HG03135 (cell line): ENCODE measurements at regions not wholly inside any gene's neighbourhood (a gene's known extent, or its start where the extent isn't known, plus 50 kb on each side); places are given as distances from the start of the nearest gene placed in this dataset.
"Not testable (repeated sequence)": the region's sequence is repeated elsewhere in the genome, so short reads cannot be mapped to it uniquely, and the experiment has no call there.

Source experiments
- ATAC-seq: cut with Tn5 transposase; IDR thresholded peaks from one replicate; pipeline ENCODE4 v1.9.1; 2021; ENCODE audit warnings: mild to moderate bottlenecking, moderate library complexity; ENCODE audit not compliant: unreplicated experiment

GRCh38 chr1:177891809-177892208 lies 78.0 kb downstream of the SEC16B start:
- ATAC-seq, result no peak

GRCh38 chr1:177890479-177890878 lies 79.4 kb downstream of the SEC16B start:
- no peak for ATAC-seq

DNA sequence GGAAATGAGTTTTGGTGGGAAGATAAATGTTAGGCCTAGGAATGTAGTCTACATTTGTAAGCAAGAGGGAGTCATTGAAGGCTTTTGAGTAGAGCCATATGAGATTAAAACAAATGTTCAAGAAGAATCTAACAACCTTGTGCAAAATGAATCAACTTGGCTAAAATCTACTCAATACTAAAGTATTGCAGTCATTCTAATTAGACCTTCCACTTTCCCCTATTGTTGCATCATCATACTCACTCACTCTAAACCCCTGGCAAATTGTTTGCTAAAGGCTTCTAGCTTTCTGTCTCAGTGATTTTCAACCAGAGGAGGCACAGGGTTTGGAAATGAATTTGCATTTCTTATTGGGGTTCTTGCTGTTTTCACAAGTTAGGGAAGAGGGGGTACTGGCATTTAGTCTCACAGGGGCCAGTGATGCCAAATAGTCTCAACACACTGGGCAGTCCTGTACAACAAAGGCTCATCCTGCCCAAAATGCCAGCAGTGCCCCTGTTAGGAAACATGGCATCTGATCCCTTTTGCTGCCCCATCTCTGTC lies 85.3 kb downstream of the SEC16B start:
- no peak for ATAC-seq

GRCh38 chr1:177883581-177883980 lies 86.3 kb downstream of the SEC16B start:
- no peak for ATAC-seq

- ATAC-seq, result no peak
These were observed 89.4 kb downstream of the SEC16B start for GRCh38 chr1:177880339-177880891.

DNA sequence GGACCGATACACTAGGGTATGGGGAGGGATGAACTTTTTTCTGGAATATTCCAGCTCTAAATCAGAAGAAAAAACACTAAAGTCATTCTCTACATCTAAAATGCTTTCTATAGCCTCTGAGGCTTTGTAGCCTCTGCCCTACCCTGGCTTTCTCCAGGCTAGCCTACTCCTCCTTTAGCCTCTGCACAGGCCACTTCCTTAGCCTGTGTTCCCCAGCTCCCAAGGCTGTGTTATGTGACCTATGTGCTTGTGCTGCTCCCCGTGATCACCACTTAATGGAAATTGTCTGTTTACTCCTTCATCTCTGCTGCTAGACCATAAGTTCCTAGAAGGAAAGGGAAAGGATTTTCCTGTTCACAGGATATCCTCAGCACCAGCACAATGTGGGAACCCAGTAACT lies 92.8 kb downstream of the SEC16B start:
- ATAC-seq, result no peak

DNA sequence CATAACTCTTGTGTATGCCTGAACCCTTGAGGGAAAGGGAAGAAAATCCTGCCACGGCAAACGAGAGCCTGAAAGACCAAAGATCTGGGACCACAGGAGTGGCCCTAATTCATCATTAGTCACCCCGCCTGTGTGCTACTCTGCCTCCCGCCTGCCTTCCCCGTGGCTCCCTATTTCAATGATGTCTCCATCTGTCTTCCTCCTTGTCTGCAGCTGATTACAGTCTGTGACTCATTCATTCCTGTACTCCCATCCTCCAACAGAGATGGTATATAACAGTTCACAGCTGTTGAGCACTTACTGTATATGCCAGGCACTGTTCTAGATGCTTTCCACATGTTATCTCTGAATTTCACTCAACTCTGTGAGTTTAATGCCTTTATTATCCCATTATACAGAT lies 96.6 kb downstream of the SEC16B start:
- no peak for ATAC-seq

- ATAC-seq, result no peak
These were observed 97.5 kb downstream of the SEC16B start for GRCh38 chr1:177872308-177872900.

DNA sequence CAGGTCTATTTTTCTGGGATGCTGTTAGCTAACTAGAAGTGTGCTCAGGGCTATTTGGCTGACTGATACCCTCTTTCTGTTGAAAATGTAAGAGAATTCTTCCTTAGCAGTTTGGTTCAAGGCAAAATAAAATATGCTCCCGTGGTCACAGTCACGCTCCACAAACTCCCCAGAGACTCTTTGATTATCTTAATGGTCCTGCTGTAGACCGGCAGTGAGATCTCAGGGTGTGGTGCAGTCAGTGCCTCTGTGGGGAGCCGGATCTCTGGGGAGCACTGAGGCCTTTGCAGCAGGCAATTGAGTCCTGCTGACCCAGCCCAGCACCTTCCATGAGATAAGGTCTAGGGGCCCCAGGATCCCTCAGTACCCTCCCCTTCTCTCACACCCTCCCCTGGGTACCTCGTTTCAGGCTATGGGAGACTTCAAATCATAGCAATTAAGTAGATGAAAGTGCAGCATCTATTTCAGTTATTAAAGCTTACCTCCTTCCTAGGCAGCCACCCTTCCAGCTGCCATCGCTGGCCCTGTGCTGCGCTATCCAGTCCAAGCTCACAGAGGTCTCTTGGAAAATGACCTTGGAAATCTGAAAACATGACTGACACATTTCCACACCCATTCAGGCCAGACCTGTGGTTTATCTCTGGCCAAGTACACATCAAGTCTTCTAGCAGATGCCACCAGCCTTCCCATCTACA lies 98.1 kb downstream of the SEC16B start:
- ATAC-seq, result no peak

- ATAC-seq, result no peak
These were observed 100.3 kb downstream of the SEC16B start for GRCh38 chr1:177869586-177869985.

DNA sequence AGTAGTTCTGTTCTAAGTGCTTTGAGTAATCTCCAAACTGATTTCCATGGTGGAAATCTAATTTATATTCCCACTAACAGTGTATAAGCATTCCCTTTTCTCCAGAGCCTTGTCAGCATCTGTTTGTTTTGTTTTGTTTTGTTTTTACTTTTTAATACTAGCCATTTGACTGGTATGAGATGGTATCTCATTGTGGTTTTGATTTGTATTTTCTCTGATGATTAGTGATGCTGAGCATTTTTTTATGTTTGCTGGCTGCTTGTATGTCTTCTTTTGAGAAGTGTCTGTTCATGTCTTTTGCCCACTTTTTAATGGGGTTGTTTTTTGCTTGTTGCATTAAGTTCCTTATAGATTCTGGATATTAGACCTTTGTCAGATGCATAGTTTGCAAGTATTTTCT lies 100.8 kb downstream of the SEC16B start:
- not testable (repeated sequence) for ATAC-seq

DNA sequence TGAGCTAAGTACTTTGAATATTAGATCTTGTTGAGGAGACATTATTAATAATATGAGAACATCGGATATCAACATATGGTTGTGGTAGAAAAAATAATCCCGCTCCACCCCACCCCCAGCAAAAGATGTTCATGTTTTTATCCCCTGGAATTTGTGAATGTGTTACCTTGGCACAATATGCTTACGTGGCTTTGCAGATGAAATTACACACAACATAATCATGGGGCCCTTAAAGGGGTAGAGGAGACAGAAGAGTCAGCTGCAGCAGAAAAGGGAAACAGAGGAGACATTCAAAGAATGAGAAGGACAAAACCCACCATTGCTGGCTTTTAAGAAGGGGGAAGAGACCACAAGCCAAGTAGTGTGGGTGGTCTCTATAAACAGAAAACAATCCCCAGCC lies 104.1 kb downstream of the SEC16B start:
- no peak for ATAC-seq

DNA sequence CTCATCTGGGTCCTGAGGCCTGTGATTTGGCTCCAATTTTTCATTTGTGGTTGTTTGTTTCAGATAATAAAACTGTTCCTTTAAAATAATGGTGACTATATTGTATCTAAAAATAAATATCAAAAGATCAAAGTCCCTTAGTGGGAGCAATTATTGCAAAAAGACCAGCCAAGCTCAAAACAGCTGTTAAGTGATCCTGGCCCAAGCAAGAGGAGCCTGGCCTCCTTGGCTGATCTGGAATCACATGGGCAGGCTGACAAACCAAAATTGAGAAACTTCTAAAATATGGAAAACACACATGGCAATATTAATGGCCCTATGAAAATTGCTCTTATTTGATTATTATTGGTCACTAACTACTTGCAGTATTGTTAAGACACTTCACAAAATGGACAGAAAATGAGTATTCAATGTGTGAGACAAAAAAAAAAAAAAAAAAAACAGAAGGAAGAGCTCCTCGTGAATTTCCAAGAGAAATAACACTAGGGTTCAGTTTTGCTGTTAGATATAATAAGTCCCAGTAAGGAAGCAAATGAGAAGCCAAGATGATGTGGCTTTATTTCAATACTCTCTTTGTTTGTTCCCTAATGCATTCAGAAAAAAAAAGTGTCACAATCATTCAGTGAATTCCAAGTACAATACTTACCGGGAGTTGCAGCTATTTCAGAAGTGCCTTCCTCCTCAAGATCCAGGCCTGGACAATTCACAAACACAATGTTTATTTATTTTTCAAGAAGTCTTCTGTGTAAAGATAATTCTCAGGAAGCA lies 105.1 kb downstream of the SEC16B start:
- no peak for ATAC-seq

DNA sequence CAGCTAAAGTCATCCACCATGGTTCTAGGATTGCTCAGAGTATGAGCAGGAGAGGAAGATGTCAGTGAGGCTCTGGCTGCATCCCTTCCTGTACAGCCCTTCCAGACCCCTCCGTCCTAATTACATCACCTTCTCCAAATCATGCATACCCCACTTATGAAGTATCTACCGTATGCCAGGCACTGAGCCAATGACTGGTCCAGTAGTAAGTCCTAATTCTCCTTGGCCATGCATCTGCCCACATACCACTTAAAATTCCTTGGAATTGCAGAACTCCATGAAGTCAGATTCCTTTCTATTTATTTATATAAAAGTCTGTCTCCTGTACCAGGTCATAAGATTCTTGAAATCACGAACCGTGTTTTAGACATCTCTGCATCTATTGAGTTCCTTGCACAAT lies 106.1 kb downstream of the SEC16B start:
- no peak for ATAC-seq

DNA sequence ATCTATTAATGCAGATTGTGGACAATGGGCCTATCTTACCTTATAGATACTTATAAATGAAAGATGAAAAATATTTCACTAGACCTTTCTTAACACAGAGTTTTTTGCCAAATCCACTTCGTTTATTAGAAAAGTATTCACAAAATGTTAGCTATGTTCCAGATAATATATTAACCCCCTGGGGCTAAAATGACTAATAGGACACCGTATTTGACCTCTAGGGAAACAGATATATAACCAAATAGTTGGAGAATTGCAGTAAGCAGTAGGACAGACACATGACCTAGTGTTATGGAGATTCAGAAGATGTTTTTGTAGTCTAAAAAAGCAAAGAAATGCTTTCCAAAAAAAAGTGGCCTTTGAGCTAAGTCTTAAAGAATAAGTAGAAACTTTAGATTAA lies 106.9 kb downstream of the SEC16B start:
- ATAC-seq, result no peak

- no peak for ATAC-seq
These were observed 110.3 kb downstream of the SEC16B start for GRCh38 chr1:177859572-177859971.

- ATAC-seq, result no peak
These were observed 111.5 kb downstream of the SEC16B start for GRCh38 chr1:177858332-177858821.

DNA sequence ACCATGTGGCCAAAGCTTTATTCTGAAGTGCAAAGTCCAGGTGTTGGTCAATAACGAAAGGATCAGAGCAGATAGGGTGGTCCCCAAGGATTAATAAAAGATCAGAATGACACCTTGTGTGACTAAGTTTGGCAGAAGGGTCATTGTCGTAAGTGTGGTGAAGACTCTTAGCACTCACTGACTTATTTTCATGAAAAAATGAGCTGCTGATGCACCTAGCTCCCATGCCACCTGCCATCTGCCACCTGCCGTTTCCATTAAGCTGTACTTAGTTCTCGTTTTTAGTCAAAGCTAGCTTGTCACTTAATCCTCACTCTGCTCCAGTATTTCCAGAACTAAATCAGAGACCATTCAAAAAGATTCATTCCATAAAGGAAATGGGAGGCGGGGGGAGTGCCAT lies 112.6 kb downstream of the SEC16B start:
- ATAC-seq, result no peak

DNA sequence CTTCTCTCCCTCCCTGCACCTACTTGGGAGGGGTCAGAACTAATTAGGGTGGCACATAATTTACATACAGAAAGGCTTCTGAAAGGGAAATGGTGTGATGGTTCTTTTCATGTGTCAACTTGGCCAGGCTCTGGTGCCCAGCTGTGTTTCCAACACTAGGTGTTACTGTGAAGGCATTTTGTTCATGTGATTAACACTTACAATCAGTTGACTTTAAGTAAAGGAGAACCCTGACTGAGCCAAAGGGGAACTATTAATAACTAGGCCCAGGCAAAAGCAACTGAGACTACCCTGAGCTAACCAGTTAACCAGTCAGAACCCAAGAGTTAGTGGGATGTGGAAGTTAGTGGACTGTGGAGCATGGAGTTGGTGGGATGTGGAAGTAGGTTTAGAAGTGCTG lies 114.9 kb downstream of the SEC16B start:
- ATAC-seq, result no peak

GRCh38 chr1:177849579-177850290 lies 120.1 kb downstream of the SEC16B start:
- no peak for ATAC-seq

- no peak for ATAC-seq
These were observed 120.7 kb downstream of the SEC16B start for GRCh38 chr1:177849130-177849529.
